HUES64 (cell line): ENCODE measurements at regions not wholly inside any gene's neighbourhood (a gene's known extent, or its start where the extent isn't known, plus 50 kb on each side); places are given as distances from the start of the nearest gene placed in this dataset.

ENCODE experiments used
- H3K27ac ChIP-seq: 2 replicates; pipeline ENCODE4 v1.7.0; 2013; ENCODE audit warnings: low read depth, low read length, inconsistent platforms
- H3K27me3 ChIP-seq: 2 replicates; pipeline ENCODE4 v1.6.1; 2013; ENCODE audit warnings: mild to moderate bottlenecking, low read length; ENCODE audit not compliant: insufficient read depth
- H3K36me3 ChIP-seq: 2 replicates; pipeline ENCODE4 v1.6.1; 2013; ENCODE audit warnings: mild to moderate bottlenecking, low read length; ENCODE audit not compliant: insufficient read depth
- H3K4me1 ChIP-seq: 2 replicates; pipeline ENCODE4 v1.6.1; 2013; ENCODE audit warnings: mild to moderate bottlenecking, low read length, moderate library complexity; ENCODE audit not compliant: insufficient read depth
- H3K4me3 ChIP-seq: 2 replicates; pipeline ENCODE4 v1.5.1; 2013; ENCODE audit warnings: mild to moderate bottlenecking, low read length, moderate library complexity
- H3K9ac ChIP-seq: 2 replicates; pipeline ENCODE4 v1.6.1; 2013; ENCODE audit warnings: mild to moderate bottlenecking, low read depth, low read length
- H3K9me3 ChIP-seq: 2 replicates; pipeline ENCODE4 v1.6.1; 2013; ENCODE audit warnings: low read depth, low read length; ENCODE audit not compliant: insufficient read depth
- WGBS: fragments of 150-250, 120-280 bp; methylation state at CpG from one replicate; pipeline ENCODE4 v1.1.7; 2013; ENCODE audit warnings: missing lambda C conversion rate; 5-methylcytosine and 5-hydroxymethylcytosine counted together

- Histone ChIP-seq H3K27ac (no peak overlapping the region), H3K4me1 (no peaks in the 10 kb centered on the region), H3K36me3 (no peaks in the 10 kb centered on the region), H3K9me3 (no peaks in the 10 kb centered on the region), H3K9ac (no peak overlapping the region), H3K27me3 (no peaks in the 10 kb centered on the region), H3K4me3 (no peak overlapping the region)
- WGBS = 98% methylated on average over 3 of the region's 4 CpGs
These were observed 691.3 kb upstream of the NR2F2 start for GRCh38 chr15:95639208-95639607.

GRCh38 chr15:95644100-95644875 is 686.2 kb upstream of the NR2F2 start:
- H3K27ac ChIP-seq = no peak overlapping the region
- H3K4me1 ChIP-seq = no peaks in the 10 kb centered on the region
- H3K4me3 ChIP-seq = no peak overlapping the region
- no peak overlapping the region for H3K9ac ChIP-seq
- no peaks in the 10 kb centered on the region for H3K27me3 ChIP-seq
- no peaks in the 10 kb centered on the region for H3K36me3 ChIP-seq
- WGBS = 92% methylated on average over 4 of the region's 5 CpGs
- H3K9me3 ChIP-seq = no peaks in the 10 kb centered on the region

- no peaks in the 10 kb centered on the region for H3K36me3 ChIP-seq
- H3K9me3 ChIP-seq = no peaks in the 10 kb centered on the region
- no peak overlapping the region for H3K9ac ChIP-seq
- no peaks in the 10 kb centered on the region for H3K4me1 ChIP-seq
- no peak overlapping the region for H3K4me3 ChIP-seq
- 98% methylated on average over 4 of the region's 4 CpGs for WGBS
- no peak overlapping the region for H3K27ac ChIP-seq
- no peaks in the 10 kb centered on the region for H3K27me3 ChIP-seq
These were observed 684.6 kb upstream of the NR2F2 start for GRCh38 chr15:95645791-95646338.

- Histone ChIP-seq H3K9ac (no peak overlapping the region), H3K27me3 (no peaks in the 10 kb centered on the region), H3K36me3 (no peaks in the 10 kb centered on the region), H3K4me3 (no peak overlapping the region), H3K27ac (no peak overlapping the region), H3K9me3 (no peaks in the 10 kb centered on the region), H3K4me1 (no peaks in the 10 kb centered on the region)
- 92% methylated on average over 4 of the region's 8 CpGs for WGBS
These were observed 683.8 kb upstream of the NR2F2 start for GRCh38 chr15:95646484-95647273.

GRCh38 chr15:95647531-95648277 is 682.8 kb upstream of the NR2F2 start:
- Histone ChIP-seq H3K27ac (no peak overlapping the region), H3K4me1 (no peaks in the 10 kb centered on the region), H3K9ac (no peak overlapping the region), H3K27me3 (no peaks in the 10 kb centered on the region), H3K9me3 (no peaks in the 10 kb centered on the region), H3K36me3 (no peaks in the 10 kb centered on the region), H3K4me3 (no peak overlapping the region)
- WGBS = 94% methylated on average over 9 of the region's 10 CpGs

DNA sequence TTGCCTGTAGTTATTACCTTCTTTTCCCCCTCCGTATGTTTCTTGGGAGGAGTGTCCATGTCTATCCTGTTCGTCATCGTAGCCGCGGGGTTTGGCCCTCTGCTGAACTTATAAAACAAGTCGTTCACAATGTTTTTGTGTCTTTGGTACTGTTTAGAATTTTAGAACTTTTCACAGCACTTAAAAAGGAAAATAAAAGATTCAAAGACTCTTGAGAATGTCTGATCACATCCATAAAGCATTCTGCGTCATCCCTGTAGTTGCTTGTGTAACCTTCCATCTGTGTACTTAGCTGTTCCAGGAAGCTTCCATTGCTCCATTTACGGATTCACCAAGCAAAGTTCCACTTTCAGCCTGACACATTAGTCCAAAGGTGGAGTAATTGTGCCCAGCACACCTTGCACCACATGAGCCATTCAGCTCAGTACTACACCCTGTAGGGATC is 677.1 kb upstream of the NR2F2 start:
- Histone ChIP-seq H3K4me3 (no peak overlapping the region), H3K4me1 (no peaks in the 10 kb centered on the region), H3K9ac (no peak overlapping the region), H3K27me3 (no peaks in the 10 kb centered on the region), H3K36me3 (no peaks in the 10 kb centered on the region), H3K27ac (no peak overlapping the region), H3K9me3 (no peaks in the 10 kb centered on the region)
- 98% methylated on average over 8 of the region's 8 CpGs for WGBS

- H3K4me3 ChIP-seq = no peak overlapping the region
- no peaks in the 10 kb centered on the region for H3K36me3 ChIP-seq
- no peak overlapping the region for H3K27ac ChIP-seq
- H3K27me3 ChIP-seq = no peaks in the 10 kb centered on the region
- H3K9ac ChIP-seq = no peak overlapping the region
- H3K4me1 ChIP-seq = no peaks in the 10 kb centered on the region
- H3K9me3 ChIP-seq = no peaks in the 10 kb centered on the region
- 89% methylated on average over 4 of the region's 4 CpGs for WGBS
These were observed 675.4 kb upstream of the NR2F2 start for GRCh38 chr15:95655089-95655607.

GRCh38 chr15:95656595-95656994 is 673.9 kb upstream of the NR2F2 start:
- H3K9me3 ChIP-seq = no peaks in the 10 kb centered on the region
- H3K36me3 ChIP-seq = no peaks in the 10 kb centered on the region

DNA sequence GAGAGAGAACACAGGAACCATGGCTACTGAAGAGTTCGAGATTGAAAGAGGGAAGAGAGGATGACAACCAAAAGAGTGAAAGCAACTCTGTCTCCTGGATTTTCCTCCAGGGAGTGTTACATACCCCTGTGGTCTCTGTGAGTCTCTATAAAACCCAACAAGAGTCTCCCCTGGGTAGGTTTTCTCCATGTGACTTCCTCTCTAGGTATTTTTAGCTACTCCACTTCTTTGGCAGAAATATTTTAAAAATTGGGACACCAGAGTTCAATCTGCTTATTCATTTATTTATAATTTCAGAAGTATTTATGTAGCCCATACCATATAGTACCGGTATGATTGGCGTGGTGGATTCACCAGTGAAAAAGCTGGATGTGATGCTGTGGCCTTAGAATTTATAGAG is 671.7 kb upstream of the NR2F2 start:
- WGBS = 96% methylated on average over 3 of the region's 3 CpGs
- no peaks in the 10 kb centered on the region for H3K9me3 ChIP-seq
- no peaks in the 10 kb centered on the region for H3K27me3 ChIP-seq
- no peaks in the 10 kb centered on the region for H3K4me1 ChIP-seq
- H3K4me3 ChIP-seq = no peak overlapping the region
- H3K27ac ChIP-seq = no peak overlapping the region
- H3K9ac ChIP-seq = no peak overlapping the region
- no peaks in the 10 kb centered on the region for H3K36me3 ChIP-seq

More at GRCh38 chr15:95656595-95656994, 673.9 kb upstream of the NR2F2 start:
- H3K9ac ChIP-seq = no peak overlapping the region
- 95% methylated on average over 2 of the region's 2 CpGs for WGBS
- H3K4me1 ChIP-seq = no peaks in the 10 kb centered on the region
- H3K27me3 ChIP-seq = no peaks in the 10 kb centered on the region
- H3K27ac ChIP-seq = no peak overlapping the region
- H3K4me3 ChIP-seq = no peak overlapping the region

DNA sequence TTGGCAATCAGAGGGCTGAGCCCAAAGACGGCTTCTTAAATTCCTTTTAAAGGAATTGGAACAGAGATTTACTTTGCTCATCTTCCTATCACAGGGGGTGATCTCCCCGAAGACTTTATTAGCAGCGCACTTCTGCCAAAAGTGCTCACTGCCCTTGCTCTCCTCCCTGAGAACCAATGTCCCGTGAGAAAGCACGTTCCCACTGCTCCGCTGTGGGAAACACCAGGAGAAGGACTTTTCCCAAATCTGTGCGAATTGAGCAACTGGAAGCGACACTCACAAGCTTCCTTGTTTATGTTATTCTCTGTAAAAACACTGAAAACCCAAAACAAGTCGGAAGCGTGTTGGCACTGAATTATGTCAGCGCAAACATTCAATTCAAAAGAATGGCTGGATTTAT is 670.8 kb upstream of the NR2F2 start:
- Histone ChIP-seq H3K27me3 (no peaks in the 10 kb centered on the region), H3K9me3 (no peaks in the 10 kb centered on the region)
- WGBS = 97% methylated on average over 11 of the region's 11 CpGs

More for the DNA sequence above, 670.8 kb upstream of the NR2F2 start:
- Histone ChIP-seq H3K4me1 (peaks cover 2% of the 10 kb centered on the region; the same call in 1 of the 2 replicates), H3K4me3 (no peak overlapping the region), H3K9ac (no peak overlapping the region), H3K27ac (no peak overlapping the region), H3K36me3 (no peaks in the 10 kb centered on the region)
